Hypothalamus (tissue), 51 donors: ENCODE measurements at regions not wholly inside any gene's neighbourhood (a gene's known extent, or its start where the extent isn't known, plus 50 kb on each side); places are given as distances from the start of the nearest gene placed in this dataset.

Experiments
- DNase-seq, 51 donors: peaks; one replicate each; lab custom pipeline; 2025; lab: John Stamatoyannopoulos, UW

- no peak for DNase-seq
Measured at GRCh38 chr2:106624787-106625380, 137.7 kb downstream of the CD8B2 start.

GRCh38 chr2:106628377-106628776, 141.2 kb downstream of the CD8B2 start:
- no peak for DNase-seq

- no peak for DNase-seq
Measured at GRCh38 chr2:106629981-106630380, 142.8 kb downstream of the CD8B2 start.

DNA sequence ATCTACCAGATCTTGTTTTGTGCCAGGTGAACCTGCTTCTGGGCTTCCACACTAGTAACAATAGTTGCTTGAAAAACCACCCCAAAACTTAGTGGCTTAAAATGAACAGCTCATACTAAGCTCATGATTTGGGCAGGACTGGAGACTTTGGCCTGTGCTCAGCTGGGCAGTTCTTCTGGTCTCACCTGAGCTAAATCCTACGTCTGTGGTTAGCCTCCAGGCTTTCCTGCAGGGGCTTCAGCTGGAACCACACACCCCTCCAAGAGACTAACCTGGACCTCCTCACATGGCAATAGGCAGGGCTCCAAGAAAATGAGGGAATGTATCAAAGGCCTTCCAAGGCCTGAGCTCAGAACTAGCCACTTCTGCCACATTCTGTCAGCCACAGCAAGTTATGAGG, 144.1 kb downstream of the CD8B2 start:
- DNase-seq, result no peak

GRCh38 chr2:106638043-106638442, 150.9 kb downstream of the CD8B2 start:
- DNase-seq, result peak in 1 of 51 donors; percentile 10

GRCh38 chr2:106638580-106638979, 151.4 kb downstream of the CD8B2 start:
- no peak for DNase-seq

DNA sequence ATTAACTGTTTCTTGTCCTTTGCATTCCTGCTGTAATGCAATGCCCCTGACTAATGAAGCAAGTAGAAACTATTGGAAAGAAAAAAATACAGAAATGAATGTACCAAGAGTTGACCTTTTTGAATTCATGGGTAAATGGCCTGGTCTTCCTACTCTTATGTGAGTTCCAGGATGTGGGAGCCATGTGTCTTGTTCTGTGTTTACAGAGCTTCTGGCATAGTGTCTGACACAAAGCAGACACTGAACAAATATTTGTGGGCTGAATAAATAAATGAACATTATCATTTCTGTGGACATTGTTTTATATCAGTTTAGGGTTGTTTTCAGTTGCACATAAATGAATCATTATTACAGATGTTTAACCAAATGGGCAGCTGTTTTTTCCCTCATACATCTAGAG, 155.5 kb downstream of the CD8B2 start:
- DNase-seq, result no peak

- DNase-seq, result no peak
Measured at GRCh38 chr2:106644623-106645022, 157.5 kb downstream of the CD8B2 start.

GRCh38 chr2:106646605-106647004, 159.4 kb downstream of the CD8B2 start:
- no peak for DNase-seq

GRCh38 chr2:106649306-106649705, 162.1 kb downstream of the CD8B2 start:
- no peak for DNase-seq

DNA sequence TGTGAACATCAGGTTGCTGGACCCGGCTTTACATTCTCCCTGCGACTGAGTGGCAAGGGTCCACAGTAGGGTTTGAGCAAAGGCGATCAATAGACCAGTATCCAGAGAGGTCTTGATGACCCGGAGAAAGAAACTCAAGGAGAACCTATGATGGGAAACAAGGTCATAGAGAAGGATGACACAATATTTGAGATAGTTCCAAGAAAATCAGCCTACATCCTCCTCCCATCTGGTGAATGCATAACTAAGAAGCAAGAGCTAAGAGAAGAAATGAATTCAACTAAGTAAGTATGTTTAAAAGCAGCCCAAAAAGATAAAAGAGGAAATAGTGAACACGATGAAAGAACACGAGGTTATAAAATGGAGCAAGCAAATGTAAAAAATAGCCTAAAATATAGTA, 166.3 kb downstream of the CD8B2 start:
- no peak for DNase-seq

- DNase-seq, result no peak
Measured at GRCh38 chr2:106658616-106659015, 171.5 kb downstream of the CD8B2 start.

DNA sequence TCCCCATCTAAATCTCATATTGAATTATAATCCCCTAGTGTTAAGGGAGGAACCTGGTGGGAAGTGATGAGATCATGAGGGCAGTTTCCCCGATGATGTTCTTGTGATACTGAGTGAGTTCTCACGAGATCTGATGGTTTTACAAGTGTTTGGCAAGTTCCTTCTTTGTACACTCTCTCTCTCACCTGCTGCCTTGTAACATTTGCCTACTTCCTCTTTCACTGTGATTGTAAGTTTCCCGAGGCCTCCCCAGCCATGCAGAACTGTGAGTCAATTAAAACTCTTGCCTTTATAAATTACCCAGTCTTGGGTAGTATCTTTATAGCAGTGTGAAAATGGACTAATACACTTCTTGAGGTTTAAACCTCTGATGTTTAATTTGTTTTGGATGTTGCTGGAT, 177.5 kb downstream of the CD8B2 start:
- no peak for DNase-seq

DNA sequence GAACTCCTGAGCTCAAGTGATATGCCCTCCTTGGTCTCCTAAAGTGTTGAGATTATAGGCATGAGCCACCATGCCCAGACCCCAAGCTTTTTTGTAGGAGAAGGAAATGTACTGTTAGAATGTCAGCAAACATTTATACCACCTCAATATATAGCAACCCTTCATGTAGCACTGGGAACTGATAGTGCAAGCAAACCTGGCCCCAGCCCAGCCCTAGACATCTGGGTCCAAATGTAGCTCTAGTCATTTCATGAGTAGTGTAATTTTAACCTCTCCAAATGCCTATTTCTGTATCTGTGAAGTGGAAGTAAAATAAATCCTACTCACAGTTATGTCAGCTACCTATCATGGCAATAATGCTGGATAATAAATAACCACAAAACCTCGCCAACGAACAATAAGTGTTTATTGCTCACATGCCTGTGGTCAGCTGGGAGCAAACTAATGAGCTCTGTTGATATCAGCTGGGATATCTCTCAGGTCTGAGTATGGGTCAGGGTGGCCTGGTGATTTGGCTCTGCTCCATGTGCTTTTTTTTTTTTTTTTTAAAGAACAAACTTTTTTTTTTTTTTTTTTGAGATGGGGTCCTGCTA, 180.4 kb downstream of the CD8B2 start:
- DNase-seq, result no peak

DNA sequence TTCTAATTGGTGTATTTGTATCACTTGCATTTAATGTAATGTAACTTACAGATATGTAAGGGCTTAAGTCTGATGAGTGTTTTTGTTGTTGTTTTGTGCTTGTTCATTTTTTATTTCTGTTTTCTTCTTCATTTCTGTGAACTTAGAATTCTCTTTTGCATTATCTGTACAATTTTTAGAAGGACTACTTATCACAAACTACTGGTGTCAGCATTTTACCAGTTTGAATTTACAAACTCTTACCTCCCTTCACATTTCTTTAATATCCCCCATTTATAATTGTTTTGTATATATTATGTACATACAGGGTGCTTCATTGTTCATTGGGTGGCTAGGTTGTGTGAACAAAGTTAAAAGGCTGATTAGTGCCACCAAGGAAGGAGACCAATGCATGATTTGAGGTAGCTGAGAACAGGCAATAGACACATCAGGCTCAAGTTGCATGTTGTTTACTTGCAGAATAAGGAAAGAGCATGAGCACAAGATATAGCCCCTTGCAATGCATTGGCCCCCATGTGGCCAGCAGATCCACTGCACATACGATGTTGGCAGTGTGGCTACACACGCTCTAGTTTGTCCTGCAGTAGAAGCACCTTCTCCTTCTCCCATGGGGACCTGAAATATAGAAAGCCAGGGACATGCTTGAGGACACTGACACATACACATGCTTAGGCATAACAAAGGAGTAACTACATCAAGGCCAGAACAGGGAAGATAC, 198.2 kb downstream of the CD8B2 start:
- no peak for DNase-seq

GRCh38 chr2:106686814-106687213, 199.2 kb downstream of the ST6GAL2 start:
- no peak for DNase-seq

- no peak for DNase-seq
Measured at GRCh38 chr2:106694964-106695470, 190.9 kb downstream of the ST6GAL2 start.

DNA sequence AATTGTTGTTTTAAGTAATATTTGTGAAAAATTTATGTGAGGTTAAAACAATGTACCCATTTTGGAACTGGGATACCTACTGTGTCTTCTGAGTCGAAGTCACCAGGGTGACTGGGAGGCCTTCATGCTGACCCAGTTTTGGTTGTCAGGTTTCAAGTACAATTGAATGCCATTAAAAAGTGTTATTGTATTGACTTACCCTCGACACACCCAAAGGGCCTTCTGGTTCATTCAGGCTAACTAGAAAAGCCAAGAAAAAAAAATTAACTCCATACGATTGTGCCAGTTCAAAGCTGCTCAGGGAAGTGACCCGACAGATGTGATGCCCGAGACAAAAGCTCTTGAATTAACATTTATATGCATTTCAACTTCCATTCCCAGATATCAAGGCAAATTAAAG, 190.0 kb downstream of the ST6GAL2 start:
- no peak for DNase-seq

- DNase-seq, result no peak
Measured at GRCh38 chr2:106700616-106701015, 185.4 kb downstream of the ST6GAL2 start.

DNA sequence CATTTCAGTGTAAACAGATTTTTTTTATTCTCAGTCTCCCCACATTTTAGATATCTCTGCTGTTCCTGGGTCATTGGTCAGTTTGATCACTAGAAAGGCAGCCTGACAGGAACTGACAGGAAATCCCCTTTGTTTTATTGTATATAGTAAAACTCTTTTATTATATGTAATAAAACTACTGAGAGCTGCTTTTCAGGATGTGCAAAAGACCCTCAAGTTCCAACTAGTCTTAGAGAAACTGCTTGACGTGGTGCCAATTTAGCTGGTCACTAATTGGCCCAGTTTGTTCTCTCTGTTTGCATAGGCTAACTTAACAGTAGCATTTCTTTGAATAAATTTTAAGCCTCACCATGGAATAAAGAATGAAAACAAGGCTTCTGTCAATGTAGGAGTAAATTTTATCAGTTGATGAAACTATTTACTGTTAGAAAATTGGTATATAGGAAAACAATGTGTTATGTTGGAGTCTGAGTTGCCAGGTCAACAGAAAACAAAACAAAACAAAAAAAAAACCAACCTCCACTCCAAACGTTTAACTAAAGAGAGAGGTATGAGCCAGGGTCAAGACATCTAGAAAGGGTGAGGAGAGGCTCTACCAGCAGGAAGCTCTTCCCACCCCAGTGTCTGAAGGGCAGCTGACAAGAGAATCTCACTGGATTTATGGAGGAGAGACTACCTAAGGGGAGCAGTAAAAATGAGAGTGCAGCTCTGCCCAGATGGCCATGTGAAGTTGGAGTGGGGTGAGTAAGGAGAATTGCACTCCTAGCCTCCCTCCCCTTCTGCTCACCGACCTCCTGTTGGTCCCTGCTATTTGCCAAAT, 184.6 kb downstream of the ST6GAL2 start:
- DNase-seq, result no peak

GRCh38 chr2:106703161-106703560, 182.8 kb downstream of the ST6GAL2 start:
- DNase-seq, result no peak
